Type B pancreatic cell (in vitro differentiated cells): ENCODE measurements at regions not wholly inside any gene's neighbourhood (a gene's known extent, or its start where the extent isn't known, plus 50 kb on each side); places are given as distances from the start of the nearest gene placed in this dataset.

Experiments
- DNase-seq: peaks from one replicate; pipeline ENCODE4 v3.0.0; 2021; ENCODE audit warnings: mixed read lengths; ENCODE audit not compliant: unreplicated experiment; ENCODE audit errors: extremely low spot score
- H3K27ac Mint-ChIP-seq: 2 replicates; pipeline ENCODE4 v1.8.0; 2021; ENCODE audit warnings: mild to moderate bottlenecking, mixed read lengths
- H3K27me3 Mint-ChIP-seq: 2 replicates; pipeline ENCODE4 v1.8.0; 2021; ENCODE audit warnings: mixed read lengths
- H3K36me3 Mint-ChIP-seq: 2 replicates; pipeline ENCODE4 v1.8.0; 2021; ENCODE audit warnings: mixed read lengths
- H3K4me1 Mint-ChIP-seq: one replicate; pipeline ENCODE4 v1.8.0; 2021; ENCODE audit warnings: mixed read lengths; ENCODE audit not compliant: unreplicated experiment
- H3K4me3 Mint-ChIP-seq: 2 replicates; pipeline ENCODE4 v1.8.0; 2021; ENCODE audit warnings: mild to moderate bottlenecking, mixed read lengths
- H3K9me3 Mint-ChIP-seq: 2 replicates; pipeline ENCODE4 v1.8.0; 2021; ENCODE audit warnings: mixed read lengths
- CTCF ChIP-seq: fragments of 200-600 bp; sonication (generic); conservative IDR thresholded peaks from 2 replicates; pipeline ENCODE4 v1.5.0; 2021; ENCODE audit warnings: antibody characterized with exemption, mild to moderate bottlenecking

DNA sequence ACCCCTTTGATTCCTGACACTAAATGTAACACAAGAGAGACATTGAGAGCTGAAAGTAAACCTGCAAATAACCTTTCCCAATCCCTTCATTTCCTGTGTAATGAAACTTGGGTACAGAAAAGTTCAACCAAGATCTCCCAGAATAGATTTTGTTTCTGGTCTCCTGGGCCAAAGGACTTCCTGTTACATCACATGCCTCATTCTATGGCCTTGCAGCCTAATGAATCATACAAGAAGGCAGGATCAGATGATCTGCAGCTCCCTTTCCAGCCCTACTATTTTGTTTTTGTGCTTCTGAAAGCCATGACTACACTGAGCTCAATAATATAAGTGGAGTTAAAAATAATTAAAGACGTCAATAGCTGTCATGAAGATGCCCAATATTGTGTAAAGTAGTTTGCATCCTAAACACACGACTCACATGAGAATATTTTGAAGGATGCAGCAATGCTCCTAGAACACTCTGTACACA is 73.4 kb upstream of the NOX3 start:
- Mint-ChIP-seq H3K27ac (no peak overlapping the region), H3K36me3 (no peaks in the 10 kb centered on the region), H3K4me1 (peaks cover 9% of the 10 kb centered on the region), H3K27me3 (no peaks in the 10 kb centered on the region), H3K4me3 (no peak overlapping the region), H3K9me3 (no peaks in the 10 kb centered on the region)
- no peak for TF ChIP-seq CTCF
- DNase-seq = no peak

DNA sequence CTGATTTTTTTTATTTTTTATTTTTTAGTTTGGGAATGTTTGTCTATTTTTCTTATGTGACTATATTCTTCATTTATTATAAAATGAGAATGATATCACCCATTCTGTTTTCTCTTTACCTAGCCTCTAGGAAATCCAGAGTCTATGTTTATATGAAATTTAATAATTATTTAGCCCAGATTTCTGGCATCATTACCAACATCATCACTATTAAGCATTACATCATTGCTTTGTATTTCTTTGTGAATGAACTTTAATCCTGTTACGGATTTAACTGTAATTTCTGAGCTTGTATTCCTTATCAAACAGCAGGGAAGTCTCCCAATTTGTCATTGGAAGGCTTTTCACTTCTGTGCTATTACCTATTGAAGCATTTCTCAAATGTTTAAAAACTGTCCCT is 72.7 kb upstream of the NOX3 start:
- Mint-ChIP-seq H3K4me1 (peaks cover 9% of the 10 kb centered on the region), H3K27me3 (no peaks in the 10 kb centered on the region), H3K9me3 (no peaks in the 10 kb centered on the region), H3K4me3 (no peak overlapping the region), H3K27ac (no peak overlapping the region), H3K36me3 (no peaks in the 10 kb centered on the region)
- TF ChIP-seq CTCF = no peak
- no peak for DNase-seq

GRCh38 chr6:155527443-155527842 is 71.8 kb upstream of the NOX3 start:
- TF ChIP-seq CTCF = no peak
- Mint-ChIP-seq H3K4me1 (peaks cover 9% of the 10 kb centered on the region), H3K4me3 (no peak overlapping the region), H3K27me3 (no peaks in the 10 kb centered on the region), H3K36me3 (no peaks in the 10 kb centered on the region), H3K27ac (no peak overlapping the region), H3K9me3 (peaks cover 4% of the 10 kb centered on the region)
- DNase-seq = no peak

- Mint-ChIP-seq H3K36me3 (no peaks in the 10 kb centered on the region), H3K9me3 (peaks cover 4% of the 10 kb centered on the region), H3K27me3 (no peaks in the 10 kb centered on the region), H3K4me1 (peaks cover 5% of the 10 kb centered on the region), H3K27ac (no peak overlapping the region), H3K4me3 (no peak overlapping the region)
- no peak for TF ChIP-seq CTCF
- DNase-seq = no peak
These were observed 68.4 kb upstream of the NOX3 start for GRCh38 chr6:155523821-155524651.

DNA sequence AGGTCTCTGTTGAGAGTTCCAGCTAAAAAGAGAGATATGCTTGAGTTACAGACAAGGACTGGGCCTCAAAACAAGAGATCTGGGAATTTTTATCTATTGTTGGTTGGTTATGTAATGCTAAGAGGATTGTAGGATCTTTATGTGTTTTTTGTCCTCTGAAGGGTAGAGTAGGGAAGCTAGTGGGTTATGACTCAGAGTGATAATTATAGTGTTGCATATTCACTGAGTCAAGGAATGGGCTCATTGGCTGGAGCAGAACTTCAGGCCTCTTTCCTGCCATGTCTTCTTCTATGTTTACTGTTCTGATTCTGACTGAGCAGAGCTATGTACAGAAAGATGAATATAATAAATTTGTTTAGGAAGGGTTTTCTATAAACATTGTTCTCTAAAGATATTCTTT is 66.1 kb upstream of the NOX3 start:
- Mint-ChIP-seq H3K36me3 (no peaks in the 10 kb centered on the region), H3K4me3 (no peak overlapping the region), H3K27ac (no peak overlapping the region), H3K27me3 (no peaks in the 10 kb centered on the region), H3K9me3 (peaks cover 4% of the 10 kb centered on the region), H3K4me1 (no peaks in the 10 kb centered on the region)
- DNase-seq = no peak
- TF ChIP-seq CTCF = no peak
